CD4-positive, alpha-beta T cell (primary cell): ENCODE measurements at regions not wholly inside any gene's neighbourhood (a gene's known extent, or its start where the extent isn't known, plus 50 kb on each side); places are given as distances from the start of the nearest gene placed in this dataset.

ENCODE experiments used
- ATAC-seq: fragments of 200-7000 bp; cut with Tn5 transposase; one replicate; pipeline ENCODE4 v1.10.0; 2022; ENCODE audit warnings: mild to moderate bottlenecking; ENCODE audit not compliant: poor library complexity
- CTCF ChIA-PET: fragments of 350-600 bp; sonication (Branson Sonifier 250); formaldehyde crosslinking; loops from one replicate; lab custom pipeline; 2021; ENCODE audit warnings: antibody characterized with exemption, inconsistent platforms; lab: Charles Lee
- POLR2A ChIA-PET: fragments of 350-600 bp; sonication (Branson Sonifier 250); formaldehyde crosslinking; loops from one replicate; lab custom pipeline; 2021; ENCODE audit warnings: antibody characterized with exemption, inconsistent platforms; lab: Charles Lee
- DNase-seq, 14 experiments: peaks; one replicate each; pipeline ENCODE4 v3.0.0-alpha.2; 2013 to 2020; ENCODE audit warnings: mixed read lengths in 2 of 14
- H3K27ac ChIP-seq, 2 donors: one replicate each; pipeline versions ENCODE4 v1.5.1 to v1.7.0; 2013; ENCODE audit warnings: low read length in 2 of 2, low read depth in 1 of 2, mild to moderate bottlenecking in 1 of 2
- H3K27me3 ChIP-seq, 2 experiments: 1 replicate in 1 of 2; 2 replicates in 1 of 2; pipeline versions ENCODE4 v1.6.1 to v1.7.0; 2013; ENCODE audit warnings: low read length in 2 of 2, control low read depth in 1 of 2, mild to moderate bottlenecking in 1 of 2, moderate library complexity in 1 of 2; ENCODE audit not compliant: insufficient read depth in 2 of 2, control insufficient read depth in 1 of 2
- H3K36me3 ChIP-seq: one replicate; pipeline ENCODE4 v1.6.1; 2013; ENCODE audit warnings: low read length, control low read depth; ENCODE audit not compliant: insufficient read depth
- H3K4me1 ChIP-seq: one replicate; pipeline ENCODE4 v1.6.1; 2013; ENCODE audit warnings: low read length, control low read depth; ENCODE audit not compliant: insufficient read depth
- H3K4me3 ChIP-seq: one replicate; pipeline ENCODE4 v1.5.1; 2013; ENCODE audit warnings: mild to moderate bottlenecking, low read length, moderate library complexity
- H3K9me3 ChIP-seq, 2 experiments: 1 replicate in 1 of 2; 2 replicates in 1 of 2; pipeline versions ENCODE4 v1.6.1 to v1.7.0; 2013; ENCODE audit warnings: low read length in 2 of 2, mild to moderate bottlenecking in 2 of 2, control low read depth in 1 of 2, moderate library complexity in 1 of 2; ENCODE audit not compliant: control insufficient read depth in 1 of 2, insufficient read depth in 1 of 2
- H3K27ac Mint-ChIP-seq: one replicate; pipeline ENCODE4 v1.8.0; 2020; ENCODE audit warnings: mixed read lengths
- H3K27me3 Mint-ChIP-seq: one replicate; pipeline ENCODE4 v1.8.0; 2021; ENCODE audit warnings: mixed read lengths
- H3K36me3 Mint-ChIP-seq: one replicate; pipeline ENCODE4 v1.8.0; 2021; ENCODE audit warnings: low read depth, mixed read lengths
- H3K4me1 Mint-ChIP-seq: one replicate; pipeline ENCODE4 v1.8.0; 2021; ENCODE audit warnings: low read depth, mixed read lengths
- H3K4me3 Mint-ChIP-seq: one replicate; pipeline ENCODE4 v1.8.0; 2020; ENCODE audit warnings: mild to moderate bottlenecking, mixed read lengths
- H3K9me3 Mint-ChIP-seq: one replicate; pipeline ENCODE4 v1.8.0; 2020; ENCODE audit warnings: mixed read lengths
- CTCF ChIP-seq: fragments of 200-600 bp; IDR thresholded peaks from one replicate; pipeline ENCODE4 v1.8.0; 2022; ENCODE audit warnings: antibody characterized with exemption, mild to moderate bottlenecking
- intact Hi-C, 2 experiments: fragments of 100-400 bp; cut with DNase I in 1 of 2; cut with micrococcal nuclease in 1 of 2; formaldehyde crosslinking; loops; one replicate each; pipeline versions ENCODE4 v1.15.1 to v1.9.0; 2023 to 2025; cut with DNase I, micrococcal nuclease

DNA sequence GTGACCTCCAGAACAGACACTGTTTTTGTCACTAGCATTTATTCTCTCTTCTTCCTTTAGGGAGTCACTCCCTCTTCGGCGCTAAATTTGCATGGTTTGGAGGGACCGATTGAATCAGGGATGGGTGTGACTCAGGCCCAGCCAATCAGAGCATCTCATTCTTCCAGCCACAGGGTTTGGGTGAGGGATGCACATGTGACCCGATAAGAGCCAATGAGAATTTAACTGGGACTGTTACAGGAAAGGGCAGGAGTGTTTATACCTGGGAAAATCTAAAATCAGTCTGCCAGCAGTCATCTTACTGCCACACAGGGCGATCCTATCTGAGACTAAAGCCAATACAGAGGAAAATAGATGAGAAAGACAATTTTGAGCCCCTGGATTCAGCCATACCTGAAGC, 351.2 kb upstream of the ERCC4 start:
- no peaks in the 10 kb centered on the region for H3K27me3 Mint-ChIP-seq
- no peaks in the 10 kb centered on the region for H3K4me1 Mint-ChIP-seq
- Histone ChIP-seq H3K36me3 (no peaks in the 10 kb centered on the region), H3K27me3 (no peaks in the 10 kb centered on the region), H3K27ac (no peak overlapping the region), H3K9me3 (peaks cover 0 to 7% of the 10 kb centered on the region in 2 experiments), H3K4me1 (no peaks in the 10 kb centered on the region), H3K4me3 (no peak overlapping the region)
- H3K4me3 Mint-ChIP-seq, result no peak overlapping the region
- no peak overlapping the region for H3K27ac Mint-ChIP-seq
- no peak for TF ChIP-seq CTCF
- CTCF ChIA-PET, result no interaction called here
- H3K36me3 Mint-ChIP-seq, result no peaks in the 10 kb centered on the region
- DNase-seq (no peak), ATAC-seq (no peak)
- peaks cover 2% of the 10 kb centered on the region for H3K9me3 Mint-ChIP-seq
- intact Hi-C loops, result no loop called here
- POLR2A ChIA-PET, result no interaction called here

DNA sequence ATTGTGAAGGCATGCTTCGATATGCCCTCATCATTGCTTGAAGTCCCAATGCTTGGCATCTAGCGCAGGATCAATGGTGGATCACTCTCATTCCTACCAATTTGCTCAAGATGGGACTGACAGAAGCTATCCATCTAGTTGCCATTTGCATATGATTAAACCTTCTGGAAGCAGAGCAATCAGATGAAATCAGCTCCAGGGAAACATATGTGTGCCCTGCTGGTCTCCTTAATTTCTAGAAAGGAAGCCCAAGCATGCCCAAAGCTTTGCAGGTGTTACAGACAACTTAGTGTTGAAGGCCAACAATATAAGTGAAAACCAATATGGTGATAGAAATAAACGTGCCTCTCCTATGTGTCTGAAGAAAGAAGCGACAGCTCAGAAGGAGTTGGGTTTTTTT, 350.0 kb upstream of the ERCC4 start:
- H3K9me3 ChIP-seq, result peaks cover 0 to 4% of the 10 kb centered on the region in 2 experiments
- POLR2A ChIA-PET, result no interaction called here
- no peaks in the 10 kb centered on the region for H3K4me1 ChIP-seq
- no peaks in the 10 kb centered on the region for H3K4me1 Mint-ChIP-seq
- ATAC-seq (no peak), DNase-seq (no peak)
- H3K27ac Mint-ChIP-seq, result no peak overlapping the region
- H3K9me3 Mint-ChIP-seq, result peaks cover 2% of the 10 kb centered on the region
- no peaks in the 10 kb centered on the region for H3K27me3 ChIP-seq
- CTCF ChIA-PET, result no interaction called here
- TF ChIP-seq CTCF, result no peak
- no peak overlapping the region for H3K27ac ChIP-seq
- intact Hi-C loops, result no loop called here
- no peak overlapping the region for H3K4me3 Mint-ChIP-seq
- no peak overlapping the region for H3K4me3 ChIP-seq
- H3K27me3 Mint-ChIP-seq, result no peaks in the 10 kb centered on the region
- no peaks in the 10 kb centered on the region for H3K36me3 Mint-ChIP-seq
- H3K36me3 ChIP-seq, result no peaks in the 10 kb centered on the region

- no peak overlapping the region for H3K27ac Mint-ChIP-seq
- intact Hi-C loops, result no loop called here
- H3K36me3 Mint-ChIP-seq, result no peaks in the 10 kb centered on the region
- ChIA-PET CTCF (no interaction called here), POLR2A (no interaction called here)
- Histone ChIP-seq H3K27ac (no peak overlapping the region), H3K36me3 (no peaks in the 10 kb centered on the region), H3K9me3 (no peaks in the 10 kb centered on the region), H3K4me1 (no peaks in the 10 kb centered on the region), H3K27me3 (no peaks in the 10 kb centered on the region), H3K4me3 (no peak overlapping the region)
- peaks cover 2% of the 10 kb centered on the region for H3K9me3 Mint-ChIP-seq
- DNase-seq (no peak), ATAC-seq (no peak)
- no peak overlapping the region for H3K4me3 Mint-ChIP-seq
- TF ChIP-seq CTCF, result no peak
- H3K4me1 Mint-ChIP-seq, result no peaks in the 10 kb centered on the region
- no peaks in the 10 kb centered on the region for H3K27me3 Mint-ChIP-seq
Measured at GRCh38 chr16:13571036-13571435, 348.9 kb upstream of the ERCC4 start.
